ENCODE measurements at regions not wholly inside any gene's neighbourhood (a gene's known extent, or its start where the extent isn't known, plus 50 kb on each side); places are given as distances from the start of the nearest gene placed in this dataset.

DNA sequence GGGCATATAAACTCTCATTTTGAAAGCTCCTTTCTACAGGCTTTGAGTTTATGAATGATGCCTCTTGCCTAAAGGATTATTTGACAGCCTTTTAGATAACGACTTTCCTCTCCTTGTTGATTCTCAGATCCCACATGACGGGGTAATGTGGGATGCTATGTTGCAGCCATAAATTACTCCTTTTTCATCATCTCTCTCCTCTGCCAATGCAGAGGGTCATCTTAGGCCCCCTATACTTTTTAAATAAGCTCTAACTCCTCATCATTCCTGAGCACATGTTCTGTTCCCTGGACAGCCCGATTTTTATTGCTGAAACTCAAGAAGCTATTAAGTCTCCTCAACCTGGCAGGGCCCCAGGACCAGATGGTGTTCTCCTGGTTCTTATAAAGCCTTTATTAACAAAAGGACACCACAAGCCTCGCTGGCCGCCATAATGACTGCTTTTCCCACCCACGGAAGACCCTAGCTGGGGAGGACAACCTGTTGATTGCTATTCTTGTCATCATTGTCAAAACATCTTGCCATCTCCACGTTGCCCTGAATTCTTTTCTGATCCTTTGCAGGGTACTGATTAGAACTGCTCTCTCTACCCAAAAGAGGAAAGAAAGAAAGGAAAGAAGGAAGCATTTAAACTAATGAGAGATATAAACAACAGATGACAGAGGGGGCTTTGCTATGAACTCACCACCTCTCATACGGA is 150.7 kb downstream of the DHX15 start:
- Histone ChIP-seq H3K27ac (no peak overlapping the region), H3K4me1 (no peaks in the 10 kb centered on the region), H3K4me2 (no peak overlapping the region), H3K9me3 (no peaks in the 10 kb centered on the region), H3K4me3 (no peak overlapping the region)
- ATAC-seq (no peak), DNase-seq (ENCODE audit: low read depth in 1 of 2, low spot score in 1 of 2) (no peak), FAIRE-seq (no peak)
- ChIA-PET POLR2A (no interaction called here), CTCF (interaction anchor here (1.8 kb wide), 1 partner anchor 14 kb away, joined by 4 read pairs; no protein-coding TSS in a partner anchor)
- 21% methylated on average over 8 of the region's 8 CpGs for WGBS (ENCODE audit: missing lambda C conversion rate)
- no peak for TF ChIP-seq SMC3 (IDR thresholded peaks at IDR 0.05)
- TF ChIP-seq FOXS1 (CRISPR knock-in tag; IDR thresholded peaks at IDR 0.05), result no peak
- no peak for TF ChIP-seq KDM1A (IDR thresholded peaks at IDR 0.05; ENCODE audit: low read depth)
- no peak for TF ChIP-seq ESRRA (IDR thresholded peaks at IDR 0.05; ENCODE audit: borderline replicate concordance, low read length)

DNA sequence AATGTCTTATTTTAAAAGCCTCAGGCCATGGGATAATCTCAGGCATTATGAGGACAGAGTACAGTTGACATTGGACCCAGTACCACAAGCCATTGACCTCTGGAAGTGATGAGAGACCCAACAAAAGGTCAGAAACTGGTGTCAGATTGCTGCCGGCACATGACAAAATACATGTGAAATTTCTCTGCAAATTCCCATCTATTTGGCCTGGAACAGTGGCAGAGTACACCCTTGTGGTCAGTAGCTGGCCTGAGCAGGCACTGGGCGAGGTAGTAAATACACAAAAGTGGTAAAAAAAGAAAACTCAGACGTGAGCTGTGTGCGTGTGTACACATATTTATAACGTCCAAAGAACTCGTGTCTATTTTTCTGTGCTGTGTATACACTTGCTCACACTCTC is 155.5 kb downstream of the DHX15 start:
- Histone ChIP-seq H3K27ac (no peak overlapping the region), H3K4me3 (no peak overlapping the region), H3K9me3 (no peaks in the 10 kb centered on the region), H3K4me1 (no peaks in the 10 kb centered on the region), H3K4me2 (no peak overlapping the region)
- no peak for TF ChIP-seq HEYL (CRISPR knock-in tag; IDR thresholded peaks at IDR 0.05)
- TF ChIP-seq TP53 (CRISPR knock-in tag; IDR thresholded peaks at IDR 0.05), result no peak
- TF ChIP-seq HES2 (IDR thresholded peaks at IDR 0.05), result no peak
- TF ChIP-seq NR3C1 (IDR thresholded peaks at IDR 0.05), result no peak
- TF ChIP-seq HDAC2 (IDR thresholded peaks at IDR 0.05), result no peak
- TF ChIP-seq EHMT2 (IDR thresholded peaks at IDR 0.05; ENCODE audit: low read depth), result no peak
- TF ChIP-seq, protein P1, sequence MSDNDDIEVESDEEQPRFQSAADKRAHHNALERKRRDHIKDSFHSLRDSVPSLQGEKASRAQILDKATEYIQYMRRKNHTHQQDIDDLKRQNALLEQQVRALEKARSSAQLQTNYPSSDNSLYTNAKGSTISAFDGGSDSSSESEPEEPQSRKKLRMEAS (IDR thresholded peaks at IDR 0.05), result no peak
- TF ChIP-seq CBX8 (IDR thresholded peaks at IDR 0.05), result no peak
- TF ChIP-seq REST (IDR thresholded peaks at IDR 0.05), result no peak
- TF ChIP-seq CHD2 (IDR thresholded peaks at IDR 0.05; ENCODE audit: low read length, partially characterized antibody), result no peak
- TF ChIP-seq MYC (IDR thresholded peaks at IDR 0.05; ENCODE audit: borderline replicate concordance, low read length), result no peak
- no peak for TF ChIP-seq ZFP36 (IDR thresholded peaks at IDR 0.05; ENCODE audit: borderline replicate concordance, partially characterized antibody)
- no peak for TF ChIP-seq POLR2AphosphoS2 (conservative IDR thresholded peaks at IDR 0.05; ENCODE audit: low read length)
- no peak for TF ChIP-seq FOXS1 (CRISPR knock-in tag; IDR thresholded peaks at IDR 0.05)
- TF ChIP-seq EHF (CRISPR knock-in tag; IDR thresholded peaks at IDR 0.05), result no peak
- no peak for TF ChIP-seq ZSCAN20 (CRISPR knock-in tag; IDR thresholded peaks at IDR 0.05)
- ChIA-PET CTCF (interaction anchor here (0.7 kb wide), 1 partner anchor 108 kb away, joined by 3 read pairs; no protein-coding TSS in a partner anchor), POLR2A (no interaction called here)
- WGBS (ENCODE audit: missing lambda C conversion rate), result 25% methylated on average over 6 of the region's 6 CpGs
- ATAC-seq (no peak), FAIRE-seq (no peak), DNase-seq (ENCODE audit: low read depth in 1 of 2, low spot score in 1 of 2) (no peak)

- TF ChIP-seq KDM1A (IDR thresholded peaks at IDR 0.05; ENCODE audit: low read depth) (no peak), ZC3H11A (IDR thresholded peaks at IDR 0.05) (no peak), ZNF302 (CRISPR knock-in tag; IDR thresholded peaks at IDR 0.05) (no peak)
- TF ChIP-seq, protein P2, sequence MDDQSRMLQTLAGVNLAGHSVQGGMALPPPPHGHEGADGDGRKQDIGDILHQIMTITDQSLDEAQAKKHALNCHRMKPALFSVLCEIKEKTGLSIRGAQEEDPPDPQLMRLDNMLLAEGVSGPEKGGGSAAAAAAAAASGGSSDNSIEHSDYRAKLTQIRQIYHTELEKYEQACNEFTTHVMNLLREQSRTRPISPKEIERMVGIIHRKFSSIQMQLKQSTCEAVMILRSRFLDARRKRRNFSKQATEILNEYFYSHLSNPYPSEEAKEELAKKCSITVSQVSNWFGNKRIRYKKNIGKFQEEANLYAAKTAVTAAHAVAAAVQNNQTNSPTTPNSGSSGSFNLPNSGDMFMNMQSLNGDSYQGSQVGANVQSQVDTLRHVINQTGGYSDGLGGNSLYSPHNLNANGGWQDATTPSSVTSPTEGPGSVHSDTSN (IDR thresholded peaks at IDR 0.05), result no peak
- H3K9me3 ChIP-seq, result no peaks in the 10 kb centered on the region
- no peak overlapping the region for H3K4me3 ChIP-seq
- ChIA-PET POLR2A (no interaction called here), CTCF (no interaction called here)
- 36% methylated on average over 5 of the region's 5 CpGs for WGBS (ENCODE audit: missing lambda C conversion rate)
- DNase-seq (ENCODE audit: low read depth in 1 of 2, low spot score in 1 of 2), result no peak
- ATAC-seq, result no peak
- no peaks in the 10 kb centered on the region for H3K4me1 ChIP-seq
- H3K27ac ChIP-seq, result no peak overlapping the region
- no peak overlapping the region for H3K4me2 ChIP-seq
- FAIRE-seq, result no peak
These were observed 157.8 kb downstream of the DHX15 start for GRCh38 chr4:24426557-24426956.

Measured in A549 (cell line).